GM12875 (cell line): ENCODE measurements at regions not wholly inside any gene's neighbourhood (a gene's known extent, or its start where the extent isn't known, plus 50 kb on each side); places are given as distances from the start of the nearest gene placed in this dataset.

Experiments
- H3K4me3 ChIP-seq: one replicate; pipeline ENCODE4 v1.5.1; 2011; ENCODE audit warnings: low read depth, low read length, control low read depth
- TF ChIP-seq, protein P1 (sequence below): IDR thresholded peaks from 2 replicates; pipeline ENCODE4 v1.5.1; 2011; ENCODE audit warnings: low read depth, mild to moderate bottlenecking, control low read depth, inconsistent platforms, low read length, moderate library complexity, borderline replicate concordance; ENCODE audit not compliant: insufficient read depth

DNA sequence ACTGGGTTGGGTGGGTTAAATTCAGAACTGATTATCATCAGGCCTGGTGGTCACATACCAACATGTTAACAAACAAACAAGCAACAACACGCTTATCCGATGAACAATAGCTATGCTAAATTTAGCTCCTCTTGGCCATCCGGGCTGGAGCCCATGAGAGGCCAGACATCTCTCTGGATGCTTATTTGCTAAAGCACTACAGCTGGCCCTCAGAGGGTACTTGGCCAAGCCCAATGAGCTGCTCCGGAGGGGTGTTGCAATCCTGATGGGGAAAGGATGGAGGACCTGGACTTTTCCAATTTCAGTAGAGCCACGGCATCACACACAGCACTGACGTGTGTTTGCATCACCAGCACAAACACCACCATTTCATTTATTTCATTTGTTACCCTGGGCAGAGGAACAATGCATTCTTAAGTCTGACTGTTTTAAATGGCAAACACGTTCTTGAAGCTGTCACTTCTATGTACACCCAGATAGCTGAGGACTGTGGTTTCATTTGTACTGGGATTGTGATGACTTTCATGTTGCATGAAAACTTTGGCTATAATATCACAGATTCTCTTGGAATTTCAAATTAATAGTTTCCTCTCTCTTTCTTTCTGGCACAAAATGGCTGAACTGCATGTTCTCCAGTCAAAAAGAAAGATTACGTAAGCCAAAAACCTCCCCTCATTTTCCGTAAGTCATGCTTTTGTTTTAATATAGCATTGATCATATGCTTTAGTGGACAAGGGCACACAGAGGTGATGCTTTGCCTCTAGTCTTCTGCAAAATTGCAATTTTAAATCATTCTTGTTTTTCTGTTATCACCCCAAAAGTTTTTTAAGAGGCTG lies 359.8 kb upstream of the KAZN start:
- no peak overlapping the region for H3K4me3 ChIP-seq
- TF ChIP-seq, protein P1, sequence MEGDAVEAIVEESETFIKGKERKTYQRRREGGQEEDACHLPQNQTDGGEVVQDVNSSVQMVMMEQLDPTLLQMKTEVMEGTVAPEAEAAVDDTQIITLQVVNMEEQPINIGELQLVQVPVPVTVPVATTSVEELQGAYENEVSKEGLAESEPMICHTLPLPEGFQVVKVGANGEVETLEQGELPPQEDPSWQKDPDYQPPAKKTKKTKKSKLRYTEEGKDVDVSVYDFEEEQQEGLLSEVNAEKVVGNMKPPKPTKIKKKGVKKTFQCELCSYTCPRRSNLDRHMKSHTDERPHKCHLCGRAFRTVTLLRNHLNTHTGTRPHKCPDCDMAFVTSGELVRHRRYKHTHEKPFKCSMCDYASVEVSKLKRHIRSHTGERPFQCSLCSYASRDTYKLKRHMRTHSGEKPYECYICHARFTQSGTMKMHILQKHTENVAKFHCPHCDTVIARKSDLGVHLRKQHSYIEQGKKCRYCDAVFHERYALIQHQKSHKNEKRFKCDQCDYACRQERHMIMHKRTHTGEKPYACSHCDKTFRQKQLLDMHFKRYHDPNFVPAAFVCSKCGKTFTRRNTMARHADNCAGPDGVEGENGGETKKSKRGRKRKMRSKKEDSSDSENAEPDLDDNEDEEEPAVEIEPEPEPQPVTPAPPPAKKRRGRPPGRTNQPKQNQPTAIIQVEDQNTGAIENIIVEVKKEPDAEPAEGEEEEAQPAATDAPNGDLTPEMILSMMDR = no peak

DNA sequence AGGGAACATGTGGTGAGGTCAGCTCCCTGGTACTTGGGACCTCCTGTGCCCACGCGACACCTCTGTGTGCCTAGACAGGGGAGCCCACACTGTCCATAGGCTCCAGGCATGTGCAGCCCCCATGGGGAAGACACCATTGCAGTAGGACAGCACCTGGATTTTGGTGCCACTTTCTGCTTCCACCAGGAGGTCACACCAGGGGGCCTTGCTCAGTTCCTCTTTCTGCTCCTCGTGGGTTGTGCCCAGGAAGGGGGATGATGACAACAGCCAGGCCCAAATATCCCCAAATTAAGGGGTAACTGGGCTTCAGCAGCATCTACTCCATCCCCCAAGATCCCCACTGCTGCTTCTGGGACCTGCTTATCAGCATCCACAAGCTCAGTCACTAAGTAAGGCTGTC lies 358.2 kb upstream of the KAZN start:
- no peak overlapping the region for H3K4me3 ChIP-seq
- TF ChIP-seq, protein P1 = no peak

DNA sequence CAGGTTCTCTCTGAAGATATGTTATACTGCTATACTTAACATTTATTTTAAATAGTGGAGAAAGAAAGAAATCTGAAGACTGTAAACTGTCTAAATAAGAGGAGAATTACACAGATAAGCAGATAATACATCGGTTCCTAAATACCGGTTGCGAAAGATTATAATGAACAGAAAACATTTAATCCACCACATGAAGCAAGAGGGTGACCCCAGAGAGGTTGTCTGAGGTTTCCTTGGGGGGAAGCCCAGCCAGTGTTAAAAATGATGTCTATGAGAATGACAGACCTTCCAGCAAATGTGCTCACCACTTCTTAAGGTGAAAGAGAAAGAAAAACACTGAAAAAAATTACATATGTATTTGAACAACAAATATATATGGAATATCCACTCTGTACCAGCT lies 356.4 kb upstream of the KAZN start:
- no peak overlapping the region for H3K4me3 ChIP-seq
- TF ChIP-seq, protein P1 = no peak

DNA sequence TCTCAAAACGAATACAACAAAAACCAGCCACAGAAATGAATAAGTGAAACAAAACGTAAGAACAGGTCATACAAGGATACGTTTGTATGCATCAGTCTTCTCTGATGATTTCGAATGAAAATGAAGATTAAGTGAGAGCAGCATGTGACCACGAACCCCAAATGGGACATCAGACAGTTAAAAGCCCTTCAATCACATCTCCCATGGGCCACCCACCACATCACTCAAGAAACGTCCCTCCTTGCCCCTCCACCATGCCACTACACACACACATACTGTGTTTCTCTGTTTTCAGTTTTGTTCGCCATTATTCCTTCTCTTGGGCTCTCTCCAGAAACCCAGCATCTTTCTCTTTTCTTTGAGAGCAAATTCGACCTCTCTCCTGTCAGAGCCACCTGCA lies 355.6 kb upstream of the KAZN start:
- TF ChIP-seq, protein P1 = no peak
- H3K4me3 ChIP-seq = no peak overlapping the region

DNA sequence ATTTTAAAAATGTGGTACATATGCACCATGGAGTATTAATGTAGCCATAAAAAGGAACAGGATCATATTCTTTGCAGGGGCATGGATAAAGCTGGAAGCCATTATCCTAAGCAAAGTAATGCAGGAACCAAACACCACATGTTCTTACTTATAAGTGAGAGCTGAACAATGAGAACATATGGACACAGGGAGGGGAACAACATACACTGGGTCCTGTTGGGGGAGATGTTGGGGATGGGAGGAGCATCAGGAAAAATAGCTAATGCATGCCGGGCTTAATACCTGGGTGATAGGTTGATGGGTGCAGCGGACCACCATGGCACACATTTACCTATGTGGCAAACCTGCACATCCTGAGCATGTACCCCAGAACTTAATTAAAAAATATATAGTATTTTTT lies 352.5 kb upstream of the KAZN start:
- TF ChIP-seq, protein P1 = no peak
- no peak overlapping the region for H3K4me3 ChIP-seq

DNA sequence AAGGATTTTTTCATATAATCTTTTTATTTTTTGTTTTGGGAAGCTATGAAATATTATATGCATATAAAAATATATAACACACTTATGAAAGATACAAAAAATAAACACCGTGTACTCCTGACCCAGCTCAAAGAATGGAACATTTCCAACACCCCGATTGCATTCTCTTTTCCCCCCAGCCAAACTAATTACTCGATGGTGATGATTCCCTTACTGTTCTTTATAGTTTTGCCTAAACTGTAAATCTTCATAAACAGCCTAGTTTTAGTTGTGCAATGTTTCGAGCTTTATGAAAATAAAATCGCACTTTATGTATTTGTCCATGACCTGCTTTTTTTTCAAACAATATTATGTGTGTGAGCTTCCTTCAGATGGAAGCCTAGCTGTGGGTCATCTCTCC lies 352.0 kb upstream of the KAZN start:
- TF ChIP-seq, protein P1 = no peak
- no peak overlapping the region for H3K4me3 ChIP-seq

DNA sequence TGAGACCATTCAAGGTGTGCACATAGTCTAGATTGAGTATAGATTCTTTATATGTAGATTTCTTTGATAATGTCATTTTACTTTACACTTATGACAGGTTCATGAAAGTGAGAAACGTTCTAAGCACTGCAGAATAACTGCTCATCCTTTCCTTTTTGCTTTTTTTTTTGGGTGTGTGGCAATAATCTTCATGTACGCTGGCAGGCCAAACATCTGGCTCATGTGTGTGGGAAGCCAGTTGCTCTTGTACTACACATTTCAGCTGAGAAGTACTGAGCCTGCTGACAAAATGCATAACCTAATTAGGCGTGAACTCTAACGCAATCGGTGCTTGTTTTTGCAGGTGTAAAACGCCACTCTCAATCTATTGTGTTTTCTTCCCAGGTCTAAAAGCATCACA lies 350.8 kb upstream of the KAZN start:
- TF ChIP-seq, protein P1 = no peak
- H3K4me3 ChIP-seq = no peak overlapping the region
